ENCODE measurements at regions not wholly inside any gene's neighbourhood (a gene's known extent, or its start where the extent isn't known, plus 50 kb on each side); places are given as distances from the start of the nearest gene placed in this dataset.

DNA sequence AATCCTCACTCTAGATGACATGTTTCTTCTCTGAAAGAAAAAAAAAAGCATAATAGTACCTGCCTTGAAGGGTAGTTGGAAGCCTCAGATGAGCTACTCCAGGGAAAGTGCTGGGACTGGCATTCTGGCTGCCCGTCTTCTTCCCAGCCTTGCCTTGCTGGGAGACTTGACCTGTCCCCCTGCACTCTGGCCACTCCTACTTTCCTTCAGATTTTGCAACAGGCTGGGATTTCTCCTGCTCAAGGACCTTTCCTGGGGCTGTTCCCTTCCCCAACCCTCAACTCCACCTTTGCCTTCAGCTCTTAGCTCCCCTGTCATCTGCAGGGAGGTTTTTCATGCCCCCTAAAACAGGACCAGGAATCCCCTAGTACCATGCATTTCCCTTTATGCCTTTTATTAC, 609.9 kb upstream of the CFAP20DC start:
- ATAC-seq: no peak
- Histone ChIP-seq H3K9me3 (ENCODE audit: control insufficient read depth, insufficient read depth, low read length) (no peaks in the 10 kb centered on the region), H3K4me1 (ENCODE audit: control insufficient read depth, insufficient read depth, low read length) (no peaks in the 10 kb centered on the region), H3K27me3 (ENCODE audit: control insufficient read depth, insufficient read depth, low read length) (no peaks in the 10 kb centered on the region), H3K4me3 (ENCODE audit: low read length) (no peak overlapping the region), H3K27ac (ENCODE audit: low read length) (no peak overlapping the region), H3K36me3 (ENCODE audit: control insufficient read depth, insufficient read depth, low read length) (no peaks in the 10 kb centered on the region)
- TF ChIP-seq, protein P1, sequence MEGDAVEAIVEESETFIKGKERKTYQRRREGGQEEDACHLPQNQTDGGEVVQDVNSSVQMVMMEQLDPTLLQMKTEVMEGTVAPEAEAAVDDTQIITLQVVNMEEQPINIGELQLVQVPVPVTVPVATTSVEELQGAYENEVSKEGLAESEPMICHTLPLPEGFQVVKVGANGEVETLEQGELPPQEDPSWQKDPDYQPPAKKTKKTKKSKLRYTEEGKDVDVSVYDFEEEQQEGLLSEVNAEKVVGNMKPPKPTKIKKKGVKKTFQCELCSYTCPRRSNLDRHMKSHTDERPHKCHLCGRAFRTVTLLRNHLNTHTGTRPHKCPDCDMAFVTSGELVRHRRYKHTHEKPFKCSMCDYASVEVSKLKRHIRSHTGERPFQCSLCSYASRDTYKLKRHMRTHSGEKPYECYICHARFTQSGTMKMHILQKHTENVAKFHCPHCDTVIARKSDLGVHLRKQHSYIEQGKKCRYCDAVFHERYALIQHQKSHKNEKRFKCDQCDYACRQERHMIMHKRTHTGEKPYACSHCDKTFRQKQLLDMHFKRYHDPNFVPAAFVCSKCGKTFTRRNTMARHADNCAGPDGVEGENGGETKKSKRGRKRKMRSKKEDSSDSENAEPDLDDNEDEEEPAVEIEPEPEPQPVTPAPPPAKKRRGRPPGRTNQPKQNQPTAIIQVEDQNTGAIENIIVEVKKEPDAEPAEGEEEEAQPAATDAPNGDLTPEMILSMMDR (IDR thresholded peaks at IDR 0.05): no peak
- Mint-ChIP-seq H3K4me3 (no peak overlapping the region), H3K27ac (no peak overlapping the region), H3K36me3 (no peaks in the 10 kb centered on the region), H3K27me3 (ENCODE audit: low read depth in 2 of 2) (peaks cover 0 to 2% of the 10 kb centered on the region in 2 donors), H3K4me1 (no peaks in the 10 kb centered on the region), H3K9me3 (peaks cover 0 to 2% of the 10 kb centered on the region in 2 donors)
- WGBS (ENCODE audit: insufficient coverage): 89% methylated on average over 1 of the region's 1 CpG
- intact Hi-C loops (cut with micrococcal nuclease): no loop called here
- DNase-seq: no peak

DNA sequence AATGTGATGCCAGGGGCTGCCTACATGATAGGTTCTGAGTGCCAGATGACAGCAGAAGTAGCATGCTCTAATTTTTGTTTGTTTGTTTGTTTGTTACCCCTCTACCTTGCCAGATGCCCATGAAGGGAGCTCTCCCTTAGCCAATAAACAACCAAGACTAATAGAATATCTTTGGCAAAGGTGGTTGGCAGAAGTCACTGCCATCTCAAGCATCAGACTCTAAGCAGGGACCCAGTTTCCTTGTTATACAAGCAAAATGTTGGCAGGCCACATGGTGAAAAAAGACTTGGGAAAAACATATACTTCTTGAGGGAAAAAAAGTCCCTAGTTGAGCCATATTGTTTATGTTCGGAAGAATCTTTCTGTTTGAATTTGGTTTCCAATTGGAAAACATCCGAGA, 609.0 kb upstream of the CFAP20DC start:
- TF ChIP-seq, protein P1 (IDR thresholded peaks at IDR 0.05): no peak
- ATAC-seq: no peak

DNA sequence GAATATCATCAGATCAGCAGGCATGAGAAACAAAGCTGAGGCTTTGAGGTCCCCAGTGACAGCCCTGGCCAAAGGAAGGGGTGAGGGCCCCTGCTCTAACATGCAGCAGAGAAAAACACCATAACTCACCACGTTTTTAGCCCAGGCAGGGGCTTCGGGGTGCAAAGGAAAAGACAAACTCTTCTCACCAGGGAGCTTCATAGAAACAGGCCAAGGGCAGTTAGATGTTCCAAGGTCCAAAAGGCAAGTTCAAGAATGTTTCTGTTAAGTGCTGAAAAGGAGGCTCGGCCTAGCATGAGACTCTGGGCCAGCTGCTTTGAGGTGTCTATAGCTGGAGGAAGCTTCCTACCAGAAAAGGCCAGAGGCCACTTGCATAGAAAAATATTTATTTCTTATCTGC, 608.4 kb upstream of the CFAP20DC start:
- Histone ChIP-seq H3K36me3 (ENCODE audit: control insufficient read depth, insufficient read depth, low read length) (no peaks in the 10 kb centered on the region), H3K9me3 (ENCODE audit: control insufficient read depth, insufficient read depth, low read length) (no peaks in the 10 kb centered on the region), H3K27ac (ENCODE audit: low read length) (no peak overlapping the region), H3K27me3 (ENCODE audit: control insufficient read depth, insufficient read depth, low read length) (no peaks in the 10 kb centered on the region), H3K4me3 (ENCODE audit: low read length) (no peak overlapping the region), H3K4me1 (ENCODE audit: control insufficient read depth, insufficient read depth, low read length) (no peaks in the 10 kb centered on the region)
- TF ChIP-seq, protein P1 (IDR thresholded peaks at IDR 0.05): no peak
- no peaks in the 10 kb centered on the region for H3K9me3 Mint-ChIP-seq
- H3K27ac Mint-ChIP-seq: no peak overlapping the region
- DNase-seq (no peak), ATAC-seq (no peak)
- no peaks in the 10 kb centered on the region for H3K4me1 Mint-ChIP-seq
- intact Hi-C loops (cut with micrococcal nuclease): no loop called here
- no peaks in the 10 kb centered on the region for H3K36me3 Mint-ChIP-seq
- H3K27me3 Mint-ChIP-seq (ENCODE audit: low read depth in 2 of 2): peaks cover 0 to 2% of the 10 kb centered on the region in 2 donors
- no peak overlapping the region for H3K4me3 Mint-ChIP-seq
- WGBS (ENCODE audit: insufficient coverage): 73% methylated on average over 3 of the region's 3 CpGs

More for the DNA sequence above, 609.0 kb upstream of the CFAP20DC start:
- Histone ChIP-seq H3K9me3 (ENCODE audit: control insufficient read depth, insufficient read depth, low read length) (no peaks in the 10 kb centered on the region), H3K27ac (ENCODE audit: low read length) (no peak overlapping the region), H3K36me3 (ENCODE audit: control insufficient read depth, insufficient read depth, low read length) (no peaks in the 10 kb centered on the region), H3K4me3 (ENCODE audit: low read length) (no peak overlapping the region), H3K27me3 (ENCODE audit: control insufficient read depth, insufficient read depth, low read length) (no peaks in the 10 kb centered on the region), H3K4me1 (ENCODE audit: control insufficient read depth, insufficient read depth, low read length) (no peaks in the 10 kb centered on the region)
- intact Hi-C loops (cut with micrococcal nuclease): no loop called here
- H3K9me3 Mint-ChIP-seq: peaks cover 0 to under 1% of the 10 kb centered on the region in 2 donors
- peaks cover 0 to 2% of the 10 kb centered on the region in 2 donors for H3K27me3 Mint-ChIP-seq (ENCODE audit: low read depth in 2 of 2)
- H3K27ac Mint-ChIP-seq: no peak overlapping the region
- no peak overlapping the region for H3K4me3 Mint-ChIP-seq
- H3K4me1 Mint-ChIP-seq: no peaks in the 10 kb centered on the region
- H3K36me3 Mint-ChIP-seq: no peaks in the 10 kb centered on the region
- WGBS (ENCODE audit: insufficient coverage): 97% methylated on average over 2 of the region's 2 CpGs
- DNase-seq: no peak

- H3K4me1 ChIP-seq (ENCODE audit: control insufficient read depth, insufficient read depth, low read length): no peaks in the 10 kb centered on the region
- no peak for ATAC-seq
- Mint-ChIP-seq H3K4me1 (no peaks in the 10 kb centered on the region), H3K27ac (no peak overlapping the region), H3K36me3 (peaks cover 3% of the 10 kb centered on the region), H3K9me3 (peaks cover 4 to 7% of the 10 kb centered on the region in 2 donors), H3K4me3 (no peak overlapping the region), H3K27me3 (ENCODE audit: low read depth in 2 of 2) (peaks cover 0 to 2% of the 10 kb centered on the region in 2 donors)
- no peaks in the 10 kb centered on the region for H3K9me3 ChIP-seq (ENCODE audit: control insufficient read depth, insufficient read depth, low read length)
- no peak overlapping the region for H3K27ac ChIP-seq (ENCODE audit: low read length)
- H3K27me3 ChIP-seq (ENCODE audit: control insufficient read depth, insufficient read depth, low read length): no peaks in the 10 kb centered on the region
- intact Hi-C loops (cut with micrococcal nuclease): no loop called here
- 83% methylated on average over 5 of the region's 5 CpGs for WGBS (ENCODE audit: insufficient coverage)
- H3K36me3 ChIP-seq (ENCODE audit: control insufficient read depth, insufficient read depth, low read length): no peaks in the 10 kb centered on the region
- no peak overlapping the region for H3K4me3 ChIP-seq (ENCODE audit: low read length)
- TF ChIP-seq, protein P1 (IDR thresholded peaks at IDR 0.05): no peak
- DNase-seq: no peak
Measured at GRCh38 chr3:59655418-59656015, 605.7 kb upstream of the CFAP20DC start.
